Activated naive CD4-positive, alpha-beta T cell treated with anti-CD3 and anti-CD28 coated beads for 36 hours (primary cell): ENCODE measurements at regions not wholly inside any gene's neighbourhood (a gene's known extent, or its start where the extent isn't known, plus 50 kb on each side); places are given as distances from the start of the nearest gene placed in this dataset.

ENCODE experiments used
- CTCF ChIA-PET: fragments of 350-600 bp; sonication (Branson Sonifier 250); formaldehyde crosslinking; loops from one replicate; lab custom pipeline; 2021; ENCODE audit warnings: antibody characterized with exemption; lab: Charles Lee
- DNase-seq: peaks from one replicate; pipeline ENCODE4 v3.0.0-alpha.2; 2020
- H3K27ac Mint-ChIP-seq: one replicate; pipeline ENCODE4 v1.8.0; 2021; ENCODE audit warnings: mild to moderate bottlenecking, mixed read lengths
- H3K27me3 Mint-ChIP-seq: one replicate; pipeline ENCODE4 v1.8.0; 2021; ENCODE audit warnings: low read depth, mixed read lengths
- H3K36me3 Mint-ChIP-seq: one replicate; pipeline ENCODE4 v1.8.0; 2021; ENCODE audit warnings: low read depth, mixed read lengths
- H3K4me1 Mint-ChIP-seq: one replicate; pipeline ENCODE4 v1.8.0; 2021; ENCODE audit warnings: low read depth, mixed read lengths
- H3K4me3 Mint-ChIP-seq: one replicate; pipeline ENCODE4 v1.8.0; 2021; ENCODE audit warnings: mild to moderate bottlenecking, moderate library complexity, mixed read lengths
- H3K9me3 Mint-ChIP-seq: one replicate; pipeline ENCODE4 v1.8.0; 2021; ENCODE audit warnings: mixed read lengths
- intact Hi-C: fragments of 100-400 bp; cut with micrococcal nuclease; formaldehyde crosslinking; loops from one replicate; pipeline ENCODE4 v1.15.1; 2023

DNA sequence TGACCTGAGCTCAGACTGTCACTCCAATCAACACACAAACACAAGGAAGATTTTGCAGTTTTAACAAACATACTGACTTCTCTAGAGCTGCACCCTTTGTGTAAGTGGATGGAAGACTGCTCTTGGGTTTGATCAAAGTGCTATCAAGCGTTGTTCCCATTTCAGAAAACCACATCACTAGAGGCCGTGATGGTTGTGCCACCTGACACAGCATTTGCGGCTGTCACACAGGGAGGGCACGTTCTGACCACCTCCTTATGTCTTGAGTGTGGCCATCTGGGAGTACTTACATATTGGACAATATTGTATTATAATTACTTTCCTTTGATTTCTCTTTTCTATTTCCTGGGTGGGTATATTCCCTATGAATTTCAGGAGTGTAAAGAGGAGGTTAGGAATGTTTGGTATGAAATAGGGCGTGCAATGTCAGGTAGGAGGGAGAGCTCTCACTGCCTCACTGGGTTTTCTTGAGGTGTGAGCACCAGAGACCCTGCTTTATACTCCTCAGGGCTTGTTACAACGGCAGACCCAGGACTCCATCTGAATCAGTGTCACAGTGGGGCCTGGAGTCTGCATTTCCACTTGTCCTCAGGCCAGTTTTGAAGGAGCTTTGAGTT, 74.3 kb downstream of the SYNE3 start:
- H3K4me3 Mint-ChIP-seq: no peak overlapping the region
- CTCF ChIA-PET: interaction anchor here (0.5 to 9.6 kb wide), 29 partner anchors 9 to 802 kb away, joined by 3 to 184 read pairs (median 5); partner anchors contain the start of genes GLRX5 and SYNE3
- H3K36me3 Mint-ChIP-seq: peaks cover 8% of the 10 kb centered on the region
- no peak for DNase-seq
- H3K9me3 Mint-ChIP-seq: no peaks in the 10 kb centered on the region
- intact Hi-C loops: loop anchor here (1.0 to 10.0 kb wide), 3 partner anchors 85 to 243 kb away; partner anchors contain the start of gene TCL1B
- H3K27ac Mint-ChIP-seq: no peak overlapping the region
- H3K27me3 Mint-ChIP-seq: no peaks in the 10 kb centered on the region
- H3K4me1 Mint-ChIP-seq: peaks cover 7% of the 10 kb centered on the region

- CTCF ChIA-PET: interaction anchor here (0.9 to 9.6 kb wide), 6 partner anchors 11 to 93 kb away, joined by 3 to 184 read pairs (median 12); partner anchors contain the start of gene GLRX5
- Mint-ChIP-seq H3K4me1 (peaks cover 4% of the 10 kb centered on the region), H3K27me3 (no peaks in the 10 kb centered on the region), H3K4me3 (no peak overlapping the region), H3K27ac (no peak overlapping the region), H3K9me3 (no peaks in the 10 kb centered on the region), H3K36me3 (peaks cover 11% of the 10 kb centered on the region)
- intact Hi-C loops: loop anchor here (10.0 kb wide), 1 partner anchor 244 kb away; the partner anchor contains the start of gene TCL1B
- no peak for DNase-seq
Measured at GRCh38 chr14:95440951-95441350, 75.5 kb downstream of the SYNE3 start.

DNA sequence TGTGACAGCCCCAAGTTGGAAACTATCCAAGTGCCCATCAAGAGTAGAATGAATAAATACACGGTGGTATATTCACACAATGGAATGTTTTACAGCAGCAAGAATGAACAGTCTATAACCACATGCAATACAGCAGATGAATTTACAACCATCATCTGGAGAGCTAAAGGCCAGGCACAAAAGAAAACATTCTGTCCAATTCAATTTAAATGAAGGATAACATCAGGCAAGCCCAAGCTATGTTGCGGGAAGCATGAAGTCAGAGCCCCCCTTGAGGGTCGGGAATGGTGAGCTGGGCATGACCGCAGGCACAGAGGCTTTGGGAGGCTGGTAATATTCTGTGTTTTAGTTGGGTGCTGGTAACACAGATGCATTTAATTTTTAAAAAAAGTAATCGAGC, 76.0 kb downstream of the SYNE3 start:
- intact Hi-C loops: loop anchor here (10.0 kb wide), 1 partner anchor 244 kb away; the partner anchor contains the start of gene TCL1B
- no peak overlapping the region for H3K27ac Mint-ChIP-seq
- CTCF ChIA-PET: interaction anchor here (0.7 to 9.6 kb wide), 5 partner anchors 11 to 279 kb away, joined by 3 to 184 read pairs (median 4); no protein-coding TSS in a partner anchor
- H3K36me3 Mint-ChIP-seq: peaks cover 14% of the 10 kb centered on the region
- no peak overlapping the region for H3K4me3 Mint-ChIP-seq
- H3K4me1 Mint-ChIP-seq: peaks cover 4% of the 10 kb centered on the region
- no peaks in the 10 kb centered on the region for H3K9me3 Mint-ChIP-seq
- DNase-seq: no peak
- no peaks in the 10 kb centered on the region for H3K27me3 Mint-ChIP-seq

- CTCF ChIA-PET: interaction anchor here (0.7 to 9.6 kb wide), 5 partner anchors 12 to 279 kb away, joined by 3 to 184 read pairs (median 4); no protein-coding TSS in a partner anchor
- peaks cover 18% of the 10 kb centered on the region for H3K36me3 Mint-ChIP-seq
Measured at GRCh38 chr14:95439881-95440280, 76.6 kb downstream of the SYNE3 start.

DNA sequence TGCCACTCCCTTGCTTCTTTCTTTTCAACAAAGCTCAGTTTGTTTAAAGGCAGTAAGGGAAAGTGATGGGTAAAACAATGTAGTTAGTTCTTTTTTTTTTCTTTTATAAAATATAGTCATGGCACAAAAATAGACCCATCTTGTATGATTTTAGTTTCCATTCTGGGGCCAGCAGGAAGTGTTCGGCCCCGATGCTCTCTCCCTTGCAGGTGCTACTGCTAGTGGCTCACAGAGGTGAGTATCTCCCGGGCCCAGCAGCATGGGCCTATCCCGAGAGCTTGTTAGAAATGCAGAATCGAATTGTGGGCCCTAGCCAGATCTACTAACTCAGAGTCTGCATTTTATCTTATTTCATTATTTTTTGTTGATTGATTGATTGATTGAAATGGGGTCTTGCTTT, 78.7 kb downstream of the SYNE3 start:
- Mint-ChIP-seq H3K36me3 (peaks cover 18% of the 10 kb centered on the region), H3K27me3 (no peaks in the 10 kb centered on the region), H3K4me3 (no peak overlapping the region), H3K4me1 (peaks cover 2% of the 10 kb centered on the region), H3K9me3 (no peaks in the 10 kb centered on the region), H3K27ac (no peak overlapping the region)
- DNase-seq: no peak
- CTCF ChIA-PET: interaction anchor here (0.8 to 1.7 kb wide), 6 partner anchors 10 to 102 kb away, joined by 3 to 8 read pairs (median 4); no protein-coding TSS in a partner anchor
- intact Hi-C loops: loop anchor here (10.0 kb wide), 1 partner anchor 753 kb away; no protein-coding TSS in a partner anchor

More at GRCh38 chr14:95439881-95440280, 76.6 kb downstream of the SYNE3 start:
- Mint-ChIP-seq H3K27ac (no peak overlapping the region), H3K4me1 (peaks cover 4% of the 10 kb centered on the region), H3K9me3 (no peaks in the 10 kb centered on the region), H3K4me3 (no peak overlapping the region), H3K27me3 (no peaks in the 10 kb centered on the region)
- no peak for DNase-seq
- intact Hi-C loops: loop anchor here (10.0 kb wide), 2 partner anchors 245 to 755 kb away; partner anchors contain the start of gene TCL1B

GRCh38 chr14:95436354-95436753, 80.1 kb downstream of the SYNE3 start:
- DNase-seq: no peak
- Mint-ChIP-seq H3K36me3 (peaks cover 20% of the 10 kb centered on the region), H3K4me1 (no peaks in the 10 kb centered on the region), H3K9me3 (no peaks in the 10 kb centered on the region), H3K4me3 (no peak overlapping the region), H3K27me3 (no peaks in the 10 kb centered on the region), H3K27ac (no peak overlapping the region)
- intact Hi-C loops: loop anchor here (10.0 kb wide), 1 partner anchor 752 kb away; no protein-coding TSS in a partner anchor
- CTCF ChIA-PET: interaction anchor here (0.8 to 2.1 kb wide), 4 partner anchors 14 to 125 kb away, joined by 3 to 9 read pairs (median 3); no protein-coding TSS in a partner anchor

DNA sequence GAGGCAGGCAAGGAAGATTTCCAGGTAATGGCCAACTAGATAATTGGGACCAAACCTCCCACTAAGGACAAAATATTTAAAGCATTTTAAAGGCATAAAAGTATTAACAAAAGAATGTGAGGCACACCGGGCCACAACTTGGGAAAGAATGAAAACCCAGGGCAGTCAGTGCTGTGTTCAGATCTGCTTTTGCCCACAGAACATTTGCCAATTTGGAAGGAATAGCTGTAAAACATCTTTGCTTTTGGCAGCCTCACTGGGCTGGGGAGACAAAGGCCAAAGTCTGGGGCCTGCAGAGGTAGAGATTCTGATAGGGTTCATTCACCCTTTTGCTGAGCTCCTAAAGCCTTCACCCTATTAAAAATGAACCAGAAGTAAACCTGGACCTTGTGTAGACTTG, 82.3 kb downstream of the SYNE3 start:
- CTCF ChIA-PET: interaction anchor here (1.0 kb wide), 1 partner anchor 93 kb away, joined by 4 read pairs; no protein-coding TSS in a partner anchor
- Mint-ChIP-seq H3K4me1 (no peaks in the 10 kb centered on the region), H3K4me3 (no peak overlapping the region), H3K9me3 (no peaks in the 10 kb centered on the region), H3K36me3 (peaks cover 22% of the 10 kb centered on the region), H3K27me3 (no peaks in the 10 kb centered on the region), H3K27ac (no peak overlapping the region)
- intact Hi-C loops: loop anchor here (10.0 kb wide), 1 partner anchor 749 kb away; no protein-coding TSS in a partner anchor
- no peak for DNase-seq

GRCh38 chr14:95433094-95433478, 83.4 kb downstream of the SYNE3 start:
- peaks cover 20% of the 10 kb centered on the region for H3K36me3 Mint-ChIP-seq

GRCh38 chr14:95432144-95433093, 84.0 kb downstream of the SYNE3 start:
- DNase-seq: peak; percentile 13
- CTCF ChIA-PET: interaction anchor here (0.5 to 2.1 kb wide), 4 partner anchors 10 to 361 kb away, joined by 3 to 7 read pairs (median 4); no protein-coding TSS in a partner anchor
- Mint-ChIP-seq H3K4me1 (no peaks in the 10 kb centered on the region), H3K27ac (no peak overlapping the region), H3K4me3 (no peak overlapping the region), H3K27me3 (no peaks in the 10 kb centered on the region), H3K36me3 (peaks cover 20% of the 10 kb centered on the region), H3K9me3 (no peaks in the 10 kb centered on the region)
- intact Hi-C loops: loop anchor here (10.0 kb wide), 1 partner anchor 748 kb away; no protein-coding TSS in a partner anchor

More at GRCh38 chr14:95433094-95433478, 83.4 kb downstream of the SYNE3 start:
- intact Hi-C loops: loop anchor here (10.0 kb wide), 1 partner anchor 748 kb away; no protein-coding TSS in a partner anchor
- Mint-ChIP-seq H3K9me3 (no peaks in the 10 kb centered on the region), H3K27ac (no peak overlapping the region), H3K27me3 (no peaks in the 10 kb centered on the region), H3K4me3 (no peak overlapping the region), H3K4me1 (no peaks in the 10 kb centered on the region)
- DNase-seq: no peak
- CTCF ChIA-PET: interaction anchor here (0.7 to 2.1 kb wide), 3 partner anchors 9 to 94 kb away, joined by 3 to 7 read pairs (median 6); no protein-coding TSS in a partner anchor

- no peak overlapping the region for H3K27ac Mint-ChIP-seq
- H3K27me3 Mint-ChIP-seq: no peaks in the 10 kb centered on the region
- H3K9me3 Mint-ChIP-seq: no peaks in the 10 kb centered on the region
- CTCF ChIA-PET: interaction anchor here (0.5 to 4.5 kb wide), 7 partner anchors 11 to 360 kb away, joined by 3 to 19 read pairs (median 4); no protein-coding TSS in a partner anchor
- intact Hi-C loops: loop anchor here (10.0 kb wide), 1 partner anchor 747 kb away; no protein-coding TSS in a partner anchor
- no peaks in the 10 kb centered on the region for H3K4me1 Mint-ChIP-seq
- peaks cover 19% of the 10 kb centered on the region for H3K36me3 Mint-ChIP-seq
- peak; percentile 30 for DNase-seq
- no peak overlapping the region for H3K4me3 Mint-ChIP-seq
Measured at GRCh38 chr14:95431199-95432143, 85.0 kb downstream of the SYNE3 start.
